ENCODE measurements at regions not wholly inside any gene's neighbourhood (a gene's known extent, or its start where the extent isn't known, plus 50 kb on each side); places are given as distances from the start of the nearest gene placed in this dataset.

- TF ChIP-seq CTCF (IDR thresholded peaks at IDR 0.05; ENCODE audit: unreplicated experiment) = no peak
- H3K36me3 Mint-ChIP-seq (ENCODE audit: insufficient read depth, unreplicated experiment) = no peaks in the 10 kb centered on the region
- intact Hi-C loops (cut with micrococcal nuclease; ENCODE audit: unreplicated experiment) = no loop called here
- no peaks in the 10 kb centered on the region for H3K27me3 Mint-ChIP-seq (ENCODE audit: unreplicated experiment)
- CTCF ChIA-PET = no interaction called here
- H3K27ac Mint-ChIP-seq (ENCODE audit: unreplicated experiment) = no peak overlapping the region
- H3K4me3 Mint-ChIP-seq (ENCODE audit: low read depth, unreplicated experiment) = no peak overlapping the region
- BruUV-seq (replicated peaks) = no TSS peak
- no peaks in the 10 kb centered on the region for H3K4me1 Mint-ChIP-seq (ENCODE audit: low read depth, unreplicated experiment)
- DNase-seq = no peak
- no peaks in the 10 kb centered on the region for H3K9me3 Mint-ChIP-seq (ENCODE audit: low read depth, unreplicated experiment)
These were observed 210.1 kb upstream of the ZNF608 start for GRCh38 chr5:124956471-124957029.

- H3K9me3 Mint-ChIP-seq (ENCODE audit: low read depth, unreplicated experiment) = no peaks in the 10 kb centered on the region
- no TSS peak for BruUV-seq (replicated peaks)
- CTCF ChIA-PET = no interaction called here
- no peak for TF ChIP-seq CTCF (IDR thresholded peaks at IDR 0.05; ENCODE audit: unreplicated experiment)
- DNase-seq = no peak
- H3K4me1 Mint-ChIP-seq (ENCODE audit: low read depth, unreplicated experiment) = no peaks in the 10 kb centered on the region
- H3K36me3 Mint-ChIP-seq (ENCODE audit: insufficient read depth, unreplicated experiment) = no peaks in the 10 kb centered on the region
- intact Hi-C loops (cut with micrococcal nuclease; ENCODE audit: unreplicated experiment) = no loop called here
- no peak overlapping the region for H3K4me3 Mint-ChIP-seq (ENCODE audit: low read depth, unreplicated experiment)
- no peaks in the 10 kb centered on the region for H3K27me3 Mint-ChIP-seq (ENCODE audit: unreplicated experiment)
- H3K27ac Mint-ChIP-seq (ENCODE audit: unreplicated experiment) = no peak overlapping the region
These were observed 210.6 kb upstream of the ZNF608 start for GRCh38 chr5:124957063-124957462.

- no peak for DNase-seq
- peaks cover 7% of the 10 kb centered on the region for H3K4me1 Mint-ChIP-seq (ENCODE audit: low read depth, unreplicated experiment)
- no peaks in the 10 kb centered on the region for H3K9me3 Mint-ChIP-seq (ENCODE audit: low read depth, unreplicated experiment)
- H3K36me3 Mint-ChIP-seq (ENCODE audit: insufficient read depth, unreplicated experiment) = no peaks in the 10 kb centered on the region
- BruUV-seq (replicated peaks) = no TSS peak
- H3K27me3 Mint-ChIP-seq (ENCODE audit: unreplicated experiment) = no peaks in the 10 kb centered on the region
- H3K27ac Mint-ChIP-seq (ENCODE audit: unreplicated experiment) = no peak overlapping the region
- TF ChIP-seq CTCF (IDR thresholded peaks at IDR 0.05; ENCODE audit: unreplicated experiment) = no peak
- CTCF ChIA-PET = interaction anchor here (0.6 kb wide), 1 partner anchor 9 kb away, joined by 6 read pairs; no protein-coding TSS in a partner anchor
- H3K4me3 Mint-ChIP-seq (ENCODE audit: low read depth, unreplicated experiment) = no peak overlapping the region
- intact Hi-C loops (cut with micrococcal nuclease; ENCODE audit: unreplicated experiment) = no loop called here
These were observed 213.8 kb upstream of the ZNF608 start for GRCh38 chr5:124960266-124960665.

GRCh38 chr5:124961521-124961920 lies 215.1 kb upstream of the ZNF608 start:
- no TSS peak for BruUV-seq (replicated peaks)
- intact Hi-C loops (cut with micrococcal nuclease; ENCODE audit: unreplicated experiment) = no loop called here
- DNase-seq = no peak
- Mint-ChIP-seq H3K27ac (ENCODE audit: unreplicated experiment) (no peak overlapping the region), H3K4me3 (ENCODE audit: low read depth, unreplicated experiment) (no peak overlapping the region), H3K9me3 (ENCODE audit: low read depth, unreplicated experiment) (no peaks in the 10 kb centered on the region), H3K4me1 (ENCODE audit: low read depth, unreplicated experiment) (peaks cover 7% of the 10 kb centered on the region), H3K27me3 (ENCODE audit: unreplicated experiment) (no peaks in the 10 kb centered on the region), H3K36me3 (ENCODE audit: insufficient read depth, unreplicated experiment) (no peaks in the 10 kb centered on the region)
- CTCF ChIA-PET = no interaction called here
- no peak for TF ChIP-seq CTCF (IDR thresholded peaks at IDR 0.05; ENCODE audit: unreplicated experiment)
